HepG2 (cell line): ENCODE measurements at regions not wholly inside any gene's neighbourhood (a gene's known extent, or its start where the extent isn't known, plus 50 kb on each side); places are given as distances from the start of the nearest gene placed in this dataset.

Experiments
- ADNP ChIP-seq: sonication (generic); formaldehyde crosslinking; IDR thresholded peaks from 2 replicates; pipeline ENCODE4 v1.4.0; 2020; ENCODE audit warnings: missing genetic modification reagents
- ARNT2 ChIP-seq: sonication (generic); formaldehyde crosslinking; IDR thresholded peaks from 2 replicates; pipeline ENCODE4 v1.8.0; 2022; ENCODE audit warnings: mild to moderate bottlenecking, low read depth, missing genetic modification reagents, moderate library complexity
- ATAD3A ChIP-seq: sonication (generic); formaldehyde crosslinking; IDR thresholded peaks from 2 replicates; pipeline ENCODE4 v1.4.0; 2020; ENCODE audit warnings: missing genetic modification reagents
- CEBPB ChIP-seq: IDR thresholded peaks from 2 replicates; pipeline ENCODE4 v1.6.1; 2011; ENCODE audit warnings: low read depth, low read length, improper control_type of control experiment, borderline replicate concordance
- ELF1 ChIP-seq: sonication (generic); formaldehyde crosslinking; IDR thresholded peaks from 2 replicates; pipeline ENCODE4 v1.4.0; 2020; ENCODE audit warnings: missing genetic modification reagents
- ETV6 ChIP-seq: sonication (generic); formaldehyde crosslinking; conservative IDR thresholded peaks from 2 replicates; pipeline ENCODE4 v1.4.0; 2020; ENCODE audit warnings: missing genetic modification reagents
- FIP1L1 ChIP-seq: fragments of 200-400 bp; formaldehyde crosslinking; IDR thresholded peaks from 2 replicates; pipeline ENCODE4 v1.6.1; 2018; ENCODE audit warnings: low read depth, mild to moderate bottlenecking, low read length, moderate library complexity, borderline replicate concordance; ENCODE audit not compliant: insufficient read depth
- FOXA3 ChIP-seq: IDR thresholded peaks from 2 replicates; pipeline ENCODE4 v1.6.1; 2016; ENCODE audit warnings: missing genetic modification reagents, missing compliant biosample characterization
- ISX ChIP-seq: sonication (generic); formaldehyde crosslinking; conservative IDR thresholded peaks from 2 replicates; pipeline ENCODE4 v1.5.0; 2020; ENCODE audit warnings: missing genetic modification reagents
- KLF13 ChIP-seq: sonication (generic); formaldehyde crosslinking; IDR thresholded peaks from 2 replicates; pipeline ENCODE4 v1.4.0; 2020; ENCODE audit warnings: mild to moderate bottlenecking, missing genetic modification reagents
- MTA1 ChIP-seq: sonication (generic); formaldehyde crosslinking; IDR thresholded peaks from 2 replicates; pipeline ENCODE4 v1.4.0; 2020; ENCODE audit warnings: missing genetic modification reagents, mild to moderate bottlenecking, borderline replicate concordance
- NFIC ChIP-seq: IDR thresholded peaks from 2 replicates; pipeline ENCODE4 v1.6.1; 2012; ENCODE audit warnings: mild to moderate bottlenecking, low read length, inconsistent platforms
- PRMT3 ChIP-seq: sonication (generic); formaldehyde crosslinking; IDR thresholded peaks from 2 replicates; pipeline ENCODE4 v1.8.1; 2022; ENCODE audit warnings: low read depth, mild to moderate bottlenecking, moderate library complexity, missing genetic modification reagents, borderline replicate concordance
- RAD21 ChIP-seq: fragments of 450-650 bp; formaldehyde crosslinking; IDR thresholded peaks from 2 replicates; pipeline ENCODE4 v1.5.0; 2020; ENCODE audit warnings: mild to moderate bottlenecking
- SAP130 ChIP-seq: IDR thresholded peaks from 2 replicates; pipeline ENCODE4 v1.6.1; 2016; ENCODE audit warnings: low read depth
- SKI ChIP-seq: fragments of 450-650 bp; IDR thresholded peaks from one replicate; pipeline ENCODE4 v1.6.1; 2018; ENCODE audit warnings: mild to moderate bottlenecking; ENCODE audit not compliant: partially characterized antibody
- ZBTB38 ChIP-seq: sonication (generic); formaldehyde crosslinking; IDR thresholded peaks from 2 replicates; pipeline ENCODE4 v1.5.1; 2020; ENCODE audit warnings: mild to moderate bottlenecking, missing genetic modification reagents
- ZBTB7A ChIP-seq: sonication (generic); formaldehyde crosslinking; IDR thresholded peaks from 2 replicates; pipeline ENCODE4 v1.8.0; 2022; ENCODE audit warnings: mild to moderate bottlenecking, missing genetic modification reagents
- ZNF296 ChIP-seq: sonication (generic); formaldehyde crosslinking; conservative IDR thresholded peaks from 2 replicates; pipeline ENCODE4 v1.5.0; 2020; ENCODE audit warnings: mild to moderate bottlenecking, missing genetic modification reagents
- ZNF30 ChIP-seq: sonication (generic); formaldehyde crosslinking; IDR thresholded peaks from 2 replicates; pipeline ENCODE4 v1.5.0; 2020; ENCODE audit warnings: mild to moderate bottlenecking, missing genetic modification reagents
- ZNF333 ChIP-seq: sonication (generic); formaldehyde crosslinking; IDR thresholded peaks from 2 replicates; pipeline ENCODE4 v1.4.0; 2020; ENCODE audit warnings: mild to moderate bottlenecking, missing genetic modification reagents, borderline replicate concordance
- ZNF34 ChIP-seq: sonication (generic); formaldehyde crosslinking; IDR thresholded peaks from 2 replicates; pipeline ENCODE4 v1.4.0; 2020; ENCODE audit warnings: mild to moderate bottlenecking, missing genetic modification reagents, borderline replicate concordance
- ZSCAN12 ChIP-seq: sonication (generic); formaldehyde crosslinking; IDR thresholded peaks from 2 replicates; pipeline ENCODE4 v1.9.0; 2021; ENCODE audit warnings: mild to moderate bottlenecking, missing genetic modification reagents
- TF ChIP-seq, protein P1 (sequence below): fragments of 450-650 bp; IDR thresholded peaks from 2 replicates; pipeline ENCODE4 v1.6.1; 2017
- TF ChIP-seq, protein P2 (sequence below): sonication (generic); formaldehyde crosslinking; IDR thresholded peaks from 2 replicates; pipeline ENCODE4 v1.4.0; 2020; ENCODE audit warnings: missing genetic modification reagents
- TF ChIP-seq, protein P3 (sequence below): IDR thresholded peaks from 2 replicates; pipeline ENCODE4 v1.4.0; 2020; ENCODE audit warnings: mild to moderate bottlenecking, missing genetic modification reagents
- TF ChIP-seq, protein P4 (sequence below): sonication (generic); formaldehyde crosslinking; IDR thresholded peaks from 2 replicates; pipeline ENCODE4 v1.9.0; 2022; ENCODE audit warnings: missing genetic modification reagents, mild to moderate bottlenecking, borderline replicate concordance

DNA sequence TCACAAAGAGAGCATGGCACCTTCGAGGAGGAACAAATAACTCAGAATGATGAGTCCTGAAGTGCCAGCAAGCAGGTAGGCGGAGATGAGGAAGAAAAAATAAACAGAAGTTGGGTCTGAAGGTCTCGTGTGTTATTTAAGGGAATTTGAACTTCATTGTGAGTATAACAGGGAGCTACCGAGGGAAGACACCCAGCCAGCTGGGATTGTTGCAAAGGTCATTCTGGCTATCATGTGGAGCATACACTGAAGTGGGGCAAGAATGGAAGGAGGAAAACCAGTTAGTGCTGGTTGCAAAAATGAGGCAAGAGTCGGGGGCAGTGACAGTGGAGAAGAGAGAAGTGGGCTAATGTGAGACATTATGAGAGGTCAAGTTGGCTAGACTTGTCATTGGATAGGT lies 53.6 kb upstream of the RAP1A start (continued):
- TF ChIP-seq ZNF34 (CRISPR knock-in tag) (no peak), FOXA3 (CRISPR knock-in tag) (no peak), KLF13 (no peak), ZNF333 (CRISPR knock-in tag) (no peak), CEBPB (peak; percentile 26; the same call in 1 of the 2 replicates), ISX (CRISPR knock-in tag) (no peak), ARNT2 (CRISPR knock-in tag) (no peak), ELF1 (CRISPR knock-in tag) (no peak), ZBTB38 (CRISPR knock-in tag) (no peak), SKI (peak; percentile 67), ZSCAN12 (no peak), ZBTB7A (CRISPR knock-in tag) (no peak), SAP130 (CRISPR knock-in tag) (no peak), RAD21 (CRISPR knock-in tag) (no peak), ZNF296 (CRISPR knock-in tag) (no peak), ZNF30 (CRISPR knock-in tag) (no peak), NFIC (no peak), PRMT3 (CRISPR knock-in tag) (no peak), FIP1L1 (no peak), ETV6 (CRISPR knock-in tag) (no peak), MTA1 (CRISPR knock-in tag) (no peak), ADNP (CRISPR knock-in tag) (no peak), ATAD3A (CRISPR knock-in tag) (no peak)
- TF ChIP-seq, protein P1, sequence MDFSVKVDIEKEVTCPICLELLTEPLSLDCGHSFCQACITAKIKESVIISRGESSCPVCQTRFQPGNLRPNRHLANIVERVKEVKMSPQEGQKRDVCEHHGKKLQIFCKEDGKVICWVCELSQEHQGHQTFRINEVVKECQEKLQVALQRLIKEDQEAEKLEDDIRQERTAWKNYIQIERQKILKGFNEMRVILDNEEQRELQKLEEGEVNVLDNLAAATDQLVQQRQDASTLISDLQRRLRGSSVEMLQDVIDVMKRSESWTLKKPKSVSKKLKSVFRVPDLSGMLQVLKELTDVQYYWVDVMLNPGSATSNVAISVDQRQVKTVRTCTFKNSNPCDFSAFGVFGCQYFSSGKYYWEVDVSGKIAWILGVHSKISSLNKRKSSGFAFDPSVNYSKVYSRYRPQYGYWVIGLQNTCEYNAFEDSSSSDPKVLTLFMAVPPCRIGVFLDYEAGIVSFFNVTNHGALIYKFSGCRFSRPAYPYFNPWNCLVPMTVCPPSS, result no peak
- TF ChIP-seq, protein P2, sequence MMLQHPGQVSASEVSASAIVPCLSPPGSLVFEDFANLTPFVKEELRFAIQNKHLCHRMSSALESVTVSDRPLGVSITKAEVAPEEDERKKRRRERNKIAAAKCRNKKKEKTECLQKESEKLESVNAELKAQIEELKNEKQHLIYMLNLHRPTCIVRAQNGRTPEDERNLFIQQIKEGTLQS, result no peak
- TF ChIP-seq, protein P3, sequence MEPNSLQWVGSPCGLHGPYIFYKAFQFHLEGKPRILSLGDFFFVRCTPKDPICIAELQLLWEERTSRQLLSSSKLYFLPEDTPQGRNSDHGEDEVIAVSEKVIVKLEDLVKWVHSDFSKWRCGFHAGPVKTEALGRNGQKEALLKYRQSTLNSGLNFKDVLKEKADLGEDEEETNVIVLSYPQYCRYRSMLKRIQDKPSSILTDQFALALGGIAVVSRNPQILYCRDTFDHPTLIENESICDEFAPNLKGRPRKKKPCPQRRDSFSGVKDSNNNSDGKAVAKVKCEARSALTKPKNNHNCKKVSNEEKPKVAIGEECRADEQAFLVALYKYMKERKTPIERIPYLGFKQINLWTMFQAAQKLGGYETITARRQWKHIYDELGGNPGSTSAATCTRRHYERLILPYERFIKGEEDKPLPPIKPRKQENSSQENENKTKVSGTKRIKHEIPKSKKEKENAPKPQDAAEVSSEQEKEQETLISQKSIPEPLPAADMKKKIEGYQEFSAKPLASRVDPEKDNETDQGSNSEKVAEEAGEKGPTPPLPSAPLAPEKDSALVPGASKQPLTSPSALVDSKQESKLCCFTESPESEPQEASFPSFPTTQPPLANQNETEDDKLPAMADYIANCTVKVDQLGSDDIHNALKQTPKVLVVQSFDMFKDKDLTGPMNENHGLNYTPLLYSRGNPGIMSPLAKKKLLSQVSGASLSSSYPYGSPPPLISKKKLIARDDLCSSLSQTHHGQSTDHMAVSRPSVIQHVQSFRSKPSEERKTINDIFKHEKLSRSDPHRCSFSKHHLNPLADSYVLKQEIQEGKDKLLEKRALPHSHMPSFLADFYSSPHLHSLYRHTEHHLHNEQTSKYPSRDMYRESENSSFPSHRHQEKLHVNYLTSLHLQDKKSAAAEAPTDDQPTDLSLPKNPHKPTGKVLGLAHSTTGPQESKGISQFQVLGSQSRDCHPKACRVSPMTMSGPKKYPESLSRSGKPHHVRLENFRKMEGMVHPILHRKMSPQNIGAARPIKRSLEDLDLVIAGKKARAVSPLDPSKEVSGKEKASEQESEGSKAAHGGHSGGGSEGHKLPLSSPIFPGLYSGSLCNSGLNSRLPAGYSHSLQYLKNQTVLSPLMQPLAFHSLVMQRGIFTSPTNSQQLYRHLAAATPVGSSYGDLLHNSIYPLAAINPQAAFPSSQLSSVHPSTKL (CRISPR knock-in tag), result 0 out of 2 replicates have a peak, but pooled peaks have one; percentile 41
- TF ChIP-seq, protein P4, sequence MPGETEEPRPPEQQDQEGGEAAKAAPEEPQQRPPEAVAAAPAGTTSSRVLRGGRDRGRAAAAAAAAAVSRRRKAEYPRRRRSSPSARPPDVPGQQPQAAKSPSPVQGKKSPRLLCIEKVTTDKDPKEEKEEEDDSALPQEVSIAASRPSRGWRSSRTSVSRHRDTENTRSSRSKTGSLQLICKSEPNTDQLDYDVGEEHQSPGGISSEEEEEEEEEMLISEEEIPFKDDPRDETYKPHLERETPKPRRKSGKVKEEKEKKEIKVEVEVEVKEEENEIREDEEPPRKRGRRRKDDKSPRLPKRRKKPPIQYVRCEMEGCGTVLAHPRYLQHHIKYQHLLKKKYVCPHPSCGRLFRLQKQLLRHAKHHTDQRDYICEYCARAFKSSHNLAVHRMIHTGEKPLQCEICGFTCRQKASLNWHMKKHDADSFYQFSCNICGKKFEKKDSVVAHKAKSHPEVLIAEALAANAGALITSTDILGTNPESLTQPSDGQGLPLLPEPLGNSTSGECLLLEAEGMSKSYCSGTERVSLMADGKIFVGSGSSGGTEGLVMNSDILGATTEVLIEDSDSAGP, result no peak
